ENCODE measurements at regions not wholly inside any gene's neighbourhood (a gene's known extent, or its start where the extent isn't known, plus 50 kb on each side); places are given as distances from the start of the nearest gene placed in this dataset.

DNA sequence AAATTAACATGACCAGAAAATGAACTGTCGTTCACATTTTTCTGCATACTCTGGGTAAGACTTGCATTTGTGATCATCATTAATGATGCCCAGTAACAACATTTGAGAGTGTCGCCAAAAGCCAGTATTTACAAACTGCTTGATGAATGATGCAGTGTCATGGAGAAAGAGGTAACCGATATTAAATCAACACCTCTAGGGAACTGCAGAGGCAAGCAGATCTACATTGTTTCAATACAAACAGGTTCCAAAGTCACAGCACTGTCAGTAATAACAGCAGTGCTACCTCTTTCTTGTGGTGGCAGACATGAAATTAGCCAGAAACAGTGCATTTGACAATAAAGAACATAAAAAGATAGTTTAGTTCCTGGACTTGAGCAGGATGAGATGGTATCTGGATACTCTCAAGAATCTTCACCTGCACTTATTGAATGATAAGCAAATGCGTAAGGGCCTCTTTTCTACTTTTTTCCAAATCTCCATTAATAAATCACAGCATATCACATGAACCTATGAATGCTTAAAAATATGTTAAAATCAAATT, 456.6 kb downstream of the ARHGEF28 start:
- Histone ChIP-seq H3K79me2 (ENCODE audit: insufficient read depth, low read length) (no peaks in the 10 kb centered on the region), H3K4me1 (ENCODE audit: insufficient read depth, low read length, poor library complexity, severe bottlenecking) (peaks cover 30% of the 10 kb centered on the region)

DNA sequence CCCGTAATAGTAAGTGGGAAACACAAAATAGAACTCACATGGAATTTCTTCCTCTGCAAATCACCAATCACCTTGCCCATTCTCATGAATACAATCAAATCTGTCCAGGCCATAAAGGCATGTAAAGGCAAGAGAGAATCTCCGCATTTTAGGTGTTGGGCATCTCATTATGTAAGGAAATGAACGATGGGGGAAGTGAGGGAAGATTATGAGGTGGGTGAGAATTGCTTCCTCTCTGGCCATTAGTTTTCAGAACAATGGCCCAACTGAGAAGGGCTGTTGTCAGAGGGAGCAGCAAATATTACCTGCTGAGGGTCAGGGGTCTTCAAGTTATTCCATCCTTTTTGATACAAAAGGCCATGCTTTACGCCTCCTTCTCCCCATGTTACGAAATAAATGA, 455.1 kb downstream of the ARHGEF28 start:
- Histone ChIP-seq H3K36me3 (ENCODE audit: insufficient read depth, low read length) (no peaks in the 10 kb centered on the region), H3K9me3 (ENCODE audit: insufficient read depth, low read depth, low read length) (no peaks in the 10 kb centered on the region), H3F3A (ENCODE audit: low read depth) (no peaks in the 10 kb centered on the region), H3K9me2 (replicated peaks; ENCODE audit: low read depth, low read length) (no peaks in the 10 kb centered on the region), H3K9ac (ENCODE audit: low read depth, low read length, poor library complexity, severe bottlenecking) (no peak overlapping the region), H3K4me1 (ENCODE audit: insufficient read depth, low read length, poor library complexity, severe bottlenecking) (peaks cover 36% of the 10 kb centered on the region), H3K79me2 (ENCODE audit: insufficient read depth, low read length) (no peaks in the 10 kb centered on the region), H4K20me1 (ENCODE audit: insufficient read depth, low read length, poor library complexity, severe bottlenecking) (no peaks in the 10 kb centered on the region), H3K27me3 (ENCODE audit: insufficient read depth, low read length, poor library complexity, severe bottlenecking) (no peaks in the 10 kb centered on the region), H3K4me2 (ENCODE audit: low read depth, low read length, poor library complexity, severe bottlenecking) (no peak overlapping the region), H2AFZ (ENCODE audit: low read length) (peak overlapping the region; percentile 15; the same call in 1 of the 2 replicates), H3K4me3 (ENCODE audit: low read length, poor library complexity, severe bottlenecking) (no peak overlapping the region)
- TF ChIP-seq EZH2phosphoT487 (IDR thresholded peaks at IDR 0.05; ENCODE audit: borderline replicate concordance) = no peak
- TF ChIP-seq, protein P1, sequence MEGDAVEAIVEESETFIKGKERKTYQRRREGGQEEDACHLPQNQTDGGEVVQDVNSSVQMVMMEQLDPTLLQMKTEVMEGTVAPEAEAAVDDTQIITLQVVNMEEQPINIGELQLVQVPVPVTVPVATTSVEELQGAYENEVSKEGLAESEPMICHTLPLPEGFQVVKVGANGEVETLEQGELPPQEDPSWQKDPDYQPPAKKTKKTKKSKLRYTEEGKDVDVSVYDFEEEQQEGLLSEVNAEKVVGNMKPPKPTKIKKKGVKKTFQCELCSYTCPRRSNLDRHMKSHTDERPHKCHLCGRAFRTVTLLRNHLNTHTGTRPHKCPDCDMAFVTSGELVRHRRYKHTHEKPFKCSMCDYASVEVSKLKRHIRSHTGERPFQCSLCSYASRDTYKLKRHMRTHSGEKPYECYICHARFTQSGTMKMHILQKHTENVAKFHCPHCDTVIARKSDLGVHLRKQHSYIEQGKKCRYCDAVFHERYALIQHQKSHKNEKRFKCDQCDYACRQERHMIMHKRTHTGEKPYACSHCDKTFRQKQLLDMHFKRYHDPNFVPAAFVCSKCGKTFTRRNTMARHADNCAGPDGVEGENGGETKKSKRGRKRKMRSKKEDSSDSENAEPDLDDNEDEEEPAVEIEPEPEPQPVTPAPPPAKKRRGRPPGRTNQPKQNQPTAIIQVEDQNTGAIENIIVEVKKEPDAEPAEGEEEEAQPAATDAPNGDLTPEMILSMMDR (conservative IDR thresholded peaks at IDR 0.05; ENCODE audit: low read length) = no peak

More for the DNA sequence above, 456.6 kb downstream of the ARHGEF28 start:
- H3K9me2 ChIP-seq (replicated peaks; ENCODE audit: low read depth, low read length) = no peaks in the 10 kb centered on the region
- TF ChIP-seq, protein P1 (conservative IDR thresholded peaks at IDR 0.05; ENCODE audit: low read length) = no peak
- TF ChIP-seq EZH2phosphoT487 (IDR thresholded peaks at IDR 0.05; ENCODE audit: borderline replicate concordance) = no peak
- H3K4me3 ChIP-seq (ENCODE audit: low read length, poor library complexity, severe bottlenecking) = no peak overlapping the region
- no peaks in the 10 kb centered on the region for H3K27me3 ChIP-seq (ENCODE audit: insufficient read depth, low read length, poor library complexity, severe bottlenecking)
- no peak overlapping the region for H2AFZ ChIP-seq (ENCODE audit: low read length)
- H3K9ac ChIP-seq (ENCODE audit: low read depth, low read length, poor library complexity, severe bottlenecking) = no peak overlapping the region
- no peaks in the 10 kb centered on the region for H4K20me1 ChIP-seq (ENCODE audit: insufficient read depth, low read length, poor library complexity, severe bottlenecking)
- H3K4me2 ChIP-seq (ENCODE audit: low read depth, low read length, poor library complexity, severe bottlenecking) = no peak overlapping the region
- no peaks in the 10 kb centered on the region for H3K9me3 ChIP-seq (ENCODE audit: insufficient read depth, low read depth, low read length)
- H3K36me3 ChIP-seq (ENCODE audit: insufficient read depth, low read length) = no peaks in the 10 kb centered on the region
- no peaks in the 10 kb centered on the region for H3F3A ChIP-seq (ENCODE audit: low read depth)

GRCh38 chr5:74079971-74080556, 454.1 kb downstream of the ARHGEF28 start:
- no peak overlapping the region for H3K4me2 ChIP-seq (ENCODE audit: low read depth, low read length, poor library complexity, severe bottlenecking)
- H4K20me1 ChIP-seq (ENCODE audit: insufficient read depth, low read length, poor library complexity, severe bottlenecking) = no peaks in the 10 kb centered on the region
- no peak overlapping the region for H3K4me3 ChIP-seq (ENCODE audit: low read length, poor library complexity, severe bottlenecking)
- H3K9me2 ChIP-seq (replicated peaks; ENCODE audit: low read depth, low read length) = no peaks in the 10 kb centered on the region
- H3K79me2 ChIP-seq (ENCODE audit: insufficient read depth, low read length) = no peaks in the 10 kb centered on the region
- H3K36me3 ChIP-seq (ENCODE audit: insufficient read depth, low read length) = no peaks in the 10 kb centered on the region
- no peak overlapping the region for H3K9ac ChIP-seq (ENCODE audit: low read depth, low read length, poor library complexity, severe bottlenecking)
- H3K4me1 ChIP-seq (ENCODE audit: insufficient read depth, low read length, poor library complexity, severe bottlenecking) = peaks cover 37% of the 10 kb centered on the region
- no peaks in the 10 kb centered on the region for H3K9me3 ChIP-seq (ENCODE audit: insufficient read depth, low read depth, low read length)
- H2AFZ ChIP-seq (ENCODE audit: low read length) = no peak overlapping the region; the same call in 1 of the 2 replicates
- 0 out of 2 replicates have a peak, but pooled peaks cover 2% of the 10 kb centered on the region for H3F3A ChIP-seq (ENCODE audit: low read depth)
- no peaks in the 10 kb centered on the region for H3K27me3 ChIP-seq (ENCODE audit: insufficient read depth, low read length, poor library complexity, severe bottlenecking)
- no peak for TF ChIP-seq EZH2phosphoT487 (IDR thresholded peaks at IDR 0.05; ENCODE audit: borderline replicate concordance)
- TF ChIP-seq, protein P1 (conservative IDR thresholded peaks at IDR 0.05; ENCODE audit: low read length) = no peak

All from Loucy (cell line).